Progenitor cell of endocrine pancreas (in vitro differentiated cells): ENCODE measurements at regions not wholly inside any gene's neighbourhood (a gene's known extent, or its start where the extent isn't known, plus 50 kb on each side); places are given as distances from the start of the nearest gene placed in this dataset.
"Not testable (repeated sequence)": the region's sequence is repeated elsewhere in the genome, so short reads cannot be mapped to it uniquely, and the experiment has no call there.

Experiments
- DNase-seq: peaks from one replicate; pipeline ENCODE4 v3.0.0; 2021; ENCODE audit warnings: low spot score; ENCODE audit not compliant: unreplicated experiment
- H3K27ac Mint-ChIP-seq: 2 replicates; pipeline ENCODE4 v1.8.0; 2021; ENCODE audit warnings: mild to moderate bottlenecking, moderate library complexity, mixed read lengths
- H3K27me3 Mint-ChIP-seq: 2 replicates; pipeline ENCODE4 v1.8.0; 2021; ENCODE audit warnings: mixed read lengths
- H3K36me3 Mint-ChIP-seq: 2 replicates; pipeline ENCODE4 v1.8.0; 2022; ENCODE audit warnings: mixed read lengths; ENCODE audit not compliant: insufficient read depth
- H3K4me1 Mint-ChIP-seq: 2 replicates; pipeline ENCODE4 v1.8.0; 2021; ENCODE audit warnings: low read depth, mixed read lengths
- H3K4me3 Mint-ChIP-seq: 2 replicates; pipeline ENCODE4 v1.8.0; 2021; ENCODE audit warnings: low read depth, mild to moderate bottlenecking, moderate library complexity, mixed read lengths
- H3K9me3 Mint-ChIP-seq: 2 replicates; pipeline ENCODE4 v1.8.0; 2021; ENCODE audit warnings: low read depth, mixed read lengths
- CTCF ChIP-seq: fragments of 200-600 bp; sonication (generic); IDR thresholded peaks from one replicate; pipeline ENCODE4 v1.5.0; 2021; ENCODE audit warnings: antibody characterized with exemption, mild to moderate bottlenecking; ENCODE audit not compliant: unreplicated experiment

GRCh38 chr1:207196135-207196534 lies 92.1 kb downstream of the C4BPA start:
- not testable (repeated sequence) for H3K4me1 Mint-ChIP-seq, H3K4me3 Mint-ChIP-seq, DNase-seq, H3K36me3 Mint-ChIP-seq, H3K27me3 Mint-ChIP-seq, H3K27ac Mint-ChIP-seq
- H3K9me3 Mint-ChIP-seq = peaks cover 16% of the 10 kb centered on the region

- not testable (repeated sequence) for H3K4me3 Mint-ChIP-seq, DNase-seq, H3K27me3 Mint-ChIP-seq, H3K27ac Mint-ChIP-seq, H3K4me1 Mint-ChIP-seq, H3K36me3 Mint-ChIP-seq
- peaks cover 15% of the 10 kb centered on the region for H3K9me3 Mint-ChIP-seq
Observed at GRCh38 chr1:207201534-207201933, 97.5 kb downstream of the C4BPA start.

- Mint-ChIP-seq H3K9me3 (peaks cover 18% of the 10 kb centered on the region), H3K27me3 (no peaks in the 10 kb centered on the region), H3K27ac (no peak overlapping the region), H3K4me3 (no peak overlapping the region), H3K36me3 (peaks cover 1% of the 10 kb centered on the region), H3K4me1 (peaks cover 1% of the 10 kb centered on the region)
- TF ChIP-seq CTCF = no peak
- no peak for DNase-seq
Observed at GRCh38 chr1:207202480-207202879, 98.4 kb downstream of the C4BPA start.

- H3K4me1 Mint-ChIP-seq = peaks cover 1% of the 10 kb centered on the region
- H3K27ac Mint-ChIP-seq = no peak overlapping the region
- no peak for DNase-seq
- no peak for TF ChIP-seq CTCF
- no peaks in the 10 kb centered on the region for H3K27me3 Mint-ChIP-seq
- H3K9me3 Mint-ChIP-seq = peaks cover 15% of the 10 kb centered on the region
- H3K36me3 Mint-ChIP-seq = no peaks in the 10 kb centered on the region
- H3K4me3 Mint-ChIP-seq = no peak overlapping the region
Observed at GRCh38 chr1:207203541-207203940, 99.5 kb downstream of the C4BPA start.

GRCh38 chr1:207205614-207206061 lies 101.6 kb downstream of the C4BPA start:
- no peaks in the 10 kb centered on the region for H3K36me3 Mint-ChIP-seq
- H3K9me3 Mint-ChIP-seq = peaks cover 10% of the 10 kb centered on the region
- H3K4me1 Mint-ChIP-seq = no peaks in the 10 kb centered on the region
- H3K27ac Mint-ChIP-seq = no peak overlapping the region
- no peak for TF ChIP-seq CTCF
- no peak for DNase-seq
- no peak overlapping the region for H3K4me3 Mint-ChIP-seq
- H3K27me3 Mint-ChIP-seq = no peaks in the 10 kb centered on the region

GRCh38 chr1:207208691-207209090 lies 104.7 kb downstream of the C4BPA start:
- H3K27ac Mint-ChIP-seq, H3K4me3 Mint-ChIP-seq, H3K9me3 Mint-ChIP-seq, H3K4me1 Mint-ChIP-seq, H3K27me3 Mint-ChIP-seq, DNase-seq, H3K36me3 Mint-ChIP-seq: not testable (repeated sequence)

- peaks cover 2% of the 10 kb centered on the region for H3K4me1 Mint-ChIP-seq
- no peak for DNase-seq
- H3K27me3 Mint-ChIP-seq = no peaks in the 10 kb centered on the region
- peaks cover 12% of the 10 kb centered on the region for H3K9me3 Mint-ChIP-seq
- peaks cover 3% of the 10 kb centered on the region for H3K36me3 Mint-ChIP-seq
- TF ChIP-seq CTCF = no peak
- no peak overlapping the region for H3K4me3 Mint-ChIP-seq
- no peak overlapping the region for H3K27ac Mint-ChIP-seq
Observed at GRCh38 chr1:207214453-207214852, 107.0 kb upstream of the CD55 start.
